ENCODE measurements at regions not wholly inside any gene's neighbourhood (a gene's known extent, or its start where the extent isn't known, plus 50 kb on each side); places are given as distances from the start of the nearest gene placed in this dataset.
"Not testable (repeated sequence)": the region's sequence is repeated elsewhere in the genome, so short reads cannot be mapped to it uniquely, and the experiment has no call there.

GRCh38 chr14:105623178-105623577, 96.8 kb downstream of the TMEM121 start:
- not testable (repeated sequence) for DNase-seq

- DNase-seq, result not testable (repeated sequence)
Observed at GRCh38 chr14:105624346-105624745, 98.0 kb downstream of the TMEM121 start.

- not testable (repeated sequence) for DNase-seq
Observed at GRCh38 chr14:105624749-105625434, 98.5 kb downstream of the TMEM121 start.

DNA sequence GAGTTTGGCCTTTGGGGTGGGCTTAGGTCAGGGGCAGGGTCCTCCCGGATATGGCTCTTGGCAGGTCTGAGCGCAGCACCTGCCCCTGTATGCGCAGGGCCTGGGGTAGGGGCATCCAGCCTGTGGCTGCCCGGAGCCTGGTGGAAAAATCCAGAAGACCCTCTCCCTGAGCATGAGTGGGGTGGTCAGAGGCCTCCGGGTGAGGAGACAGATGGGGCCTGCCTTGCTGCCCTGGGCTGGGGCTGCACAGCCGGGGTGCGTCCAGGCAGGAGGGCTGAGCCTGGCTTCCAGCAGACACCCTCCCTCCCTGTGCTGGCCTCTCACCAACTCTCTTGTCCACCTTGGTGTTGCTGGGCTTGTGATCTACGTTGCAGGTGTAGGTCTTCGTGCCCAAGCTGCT, 99.1 kb downstream of the TMEM121 start:
- DNase-seq, result not testable (repeated sequence)

- DNase-seq, result not testable (repeated sequence)
Observed at GRCh38 chr14:105626111-105626510, 99.7 kb downstream of the TMEM121 start.

DNA sequence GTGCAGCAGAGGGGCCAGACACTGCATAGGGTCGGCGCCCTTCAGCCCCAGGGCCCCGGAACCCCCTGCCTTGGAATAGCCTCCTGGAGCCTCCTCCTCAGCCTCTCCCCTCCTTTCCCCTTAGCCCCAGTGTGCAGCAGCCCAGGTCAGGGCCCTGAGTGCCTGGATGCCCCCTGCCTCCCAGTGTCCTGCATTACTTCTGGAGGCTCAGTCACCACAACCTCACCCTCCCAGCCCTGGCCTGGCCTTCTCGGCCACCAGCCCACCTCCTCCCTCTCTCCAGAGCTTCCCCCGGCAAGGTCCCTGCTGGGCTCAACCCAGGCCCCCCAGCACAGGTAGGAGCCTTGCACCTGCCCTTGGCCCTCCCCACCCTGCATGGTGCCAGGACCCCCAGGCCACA, 100.3 kb downstream of the TMEM121 start:
- DNase-seq, result not testable (repeated sequence)

DNA sequence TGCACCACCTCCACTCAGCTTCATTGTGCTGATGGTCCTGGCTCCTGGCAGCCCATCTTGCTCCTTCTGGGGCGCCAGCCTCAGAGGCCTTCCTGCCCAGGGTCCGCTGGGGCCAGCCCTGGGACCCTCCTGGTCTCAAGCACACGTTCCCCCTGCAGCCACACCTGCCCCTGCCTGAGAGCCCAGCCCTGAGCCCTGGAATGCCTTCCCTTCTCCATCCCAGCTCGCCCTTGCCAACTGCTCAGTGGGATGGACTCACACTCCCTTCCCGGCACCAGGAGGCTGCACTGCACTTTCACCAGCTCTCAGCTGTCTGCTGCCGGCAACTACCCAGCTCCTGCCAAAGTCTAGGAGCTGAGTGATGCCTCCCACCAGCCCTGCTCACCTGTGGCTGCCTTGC, 100.9 kb downstream of the TMEM121 start:
- DNase-seq, result not testable (repeated sequence)

GRCh38 chr14:105627701-105628100, 101.3 kb downstream of the TMEM121 start:
- DNase-seq, result no peak

- DNase-seq, result not testable (repeated sequence)
Observed at GRCh38 chr14:105628126-105628525, 101.7 kb downstream of the TMEM121 start.

GRCh38 chr14:105628531-105629067, 102.2 kb downstream of the TMEM121 start:
- not testable (repeated sequence) for DNase-seq

DNA sequence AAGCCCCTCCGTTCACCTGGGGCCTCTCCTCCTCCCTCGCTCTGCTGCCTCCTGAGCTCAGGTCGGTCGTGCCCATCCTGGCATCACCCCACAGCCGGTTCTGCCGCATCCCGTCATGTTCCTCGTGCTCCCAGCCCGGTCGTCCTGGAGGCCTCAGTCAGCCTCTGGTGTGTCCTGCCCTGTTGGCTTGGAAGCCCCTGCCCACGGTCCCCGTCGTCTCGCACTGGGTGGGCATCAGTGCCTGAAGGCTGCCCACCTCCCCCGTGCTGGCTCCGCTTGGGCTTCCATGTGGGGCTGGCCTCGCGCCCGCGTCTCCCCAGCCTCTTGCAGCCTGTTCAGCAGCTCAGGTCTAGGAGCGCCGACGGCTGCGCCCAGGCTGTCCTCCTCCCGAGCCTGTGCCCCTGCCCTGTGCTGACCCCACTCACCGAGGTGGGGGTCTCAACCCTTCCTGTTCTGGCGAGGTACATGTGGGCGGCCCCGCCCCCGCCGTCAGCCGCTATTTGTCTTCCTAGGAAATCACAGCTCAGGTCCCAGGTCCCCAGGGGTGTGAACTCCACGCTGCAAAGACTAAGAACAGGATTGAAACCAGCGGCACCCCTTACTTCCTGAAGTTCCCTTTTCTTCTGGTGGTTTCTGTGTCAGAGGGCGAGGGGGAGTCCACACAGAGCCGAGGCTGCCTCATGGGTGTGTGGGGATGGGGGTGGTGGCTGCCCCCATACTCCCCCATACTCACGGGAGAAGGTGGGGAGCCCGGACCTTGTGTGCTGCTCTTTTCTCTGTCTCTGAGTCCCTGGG, 102.9 kb downstream of the TMEM121 start:
- DNase-seq, result not testable (repeated sequence)

DNA sequence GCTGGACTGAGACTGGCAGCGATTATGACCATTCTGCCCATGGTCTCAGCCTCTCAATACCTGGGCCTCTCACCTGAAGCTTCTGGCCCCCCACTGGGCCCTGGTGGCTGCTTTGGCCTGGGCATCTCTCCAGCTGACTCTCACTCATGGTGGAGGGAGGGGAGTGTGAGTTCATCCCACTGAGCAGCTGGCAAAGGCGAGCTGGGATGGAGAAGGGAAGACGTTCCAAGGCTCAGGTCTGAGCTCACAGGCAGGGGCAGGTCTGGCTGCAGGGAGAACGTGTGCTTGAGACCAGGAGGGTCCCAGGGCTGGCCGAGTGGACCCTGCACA, 103.5 kb downstream of the TMEM121 start:
- no peak for DNase-seq

- DNase-seq, result not testable (repeated sequence)
Observed at GRCh38 chr14:105630293-105630934, 104.0 kb downstream of the TMEM121 start.

DNA sequence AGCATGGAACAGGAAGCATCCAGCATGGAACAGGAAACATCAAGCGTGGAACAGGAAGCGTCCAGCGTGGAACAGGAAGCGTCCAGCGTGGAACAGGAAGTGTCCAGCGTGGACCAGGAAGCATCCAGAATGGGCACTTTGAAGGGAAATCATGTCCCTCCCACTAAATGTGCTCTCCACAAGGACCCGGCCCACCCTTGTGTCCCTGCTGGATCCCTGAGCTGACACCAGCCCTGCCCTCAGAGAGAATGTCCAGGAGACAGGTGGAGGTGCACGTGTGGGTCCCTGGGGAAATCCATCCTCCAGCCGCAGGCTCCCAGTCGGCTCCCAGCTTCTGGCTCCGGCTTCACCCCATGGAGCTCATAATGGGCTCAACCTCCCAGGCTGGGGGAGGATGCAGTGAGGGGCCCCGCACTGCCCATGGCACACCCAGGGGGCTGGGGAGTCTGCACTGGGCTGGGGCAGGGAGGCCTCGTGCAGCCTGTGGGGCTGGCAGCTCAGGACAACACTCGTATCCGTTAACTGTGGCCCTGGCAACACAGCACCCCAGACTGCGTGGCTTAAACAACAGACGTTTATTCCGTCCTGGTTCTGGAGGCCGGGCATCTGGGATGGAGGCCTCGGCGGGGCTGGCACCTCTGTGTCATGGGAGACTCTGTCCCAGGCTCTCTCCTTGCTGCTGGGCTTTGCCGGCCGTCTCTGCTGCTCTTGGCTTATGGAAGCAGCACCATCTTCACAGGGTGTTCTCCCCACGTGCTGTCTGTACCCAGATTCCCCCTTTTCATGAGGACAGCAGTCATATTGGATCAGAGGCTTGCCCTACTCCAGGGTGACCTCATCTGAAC, 104.8 kb downstream of the TMEM121 start:
- DNase-seq, result not testable (repeated sequence)

- no peak for DNase-seq
Observed at GRCh38 chr14:105632010-105632409, 105.6 kb downstream of the TMEM121 start.

DNA sequence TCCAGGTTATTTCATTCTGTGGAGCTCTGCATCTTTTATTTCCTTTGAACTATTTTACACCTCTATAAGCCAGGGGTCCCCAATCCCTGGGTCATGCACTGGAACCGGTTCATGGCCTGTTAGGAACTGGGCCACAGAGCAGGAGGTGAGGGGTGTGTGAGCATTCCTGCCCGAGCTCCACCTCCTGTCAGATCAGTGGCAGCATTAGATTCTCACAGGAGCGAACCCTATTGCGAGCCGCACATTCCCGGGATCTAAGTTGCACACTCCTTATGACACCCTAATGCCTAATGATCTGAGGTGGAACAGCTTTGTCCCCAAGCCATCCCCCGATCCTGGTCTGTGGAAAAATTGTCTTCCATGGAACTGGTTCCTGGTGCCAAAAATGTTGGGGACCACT, 107.2 kb downstream of the TMEM121 start:
- not testable (repeated sequence) for DNase-seq

GRCh38 chr14:105635560-105635959, 109.2 kb downstream of the TMEM121 start:
- no peak for DNase-seq

DNA sequence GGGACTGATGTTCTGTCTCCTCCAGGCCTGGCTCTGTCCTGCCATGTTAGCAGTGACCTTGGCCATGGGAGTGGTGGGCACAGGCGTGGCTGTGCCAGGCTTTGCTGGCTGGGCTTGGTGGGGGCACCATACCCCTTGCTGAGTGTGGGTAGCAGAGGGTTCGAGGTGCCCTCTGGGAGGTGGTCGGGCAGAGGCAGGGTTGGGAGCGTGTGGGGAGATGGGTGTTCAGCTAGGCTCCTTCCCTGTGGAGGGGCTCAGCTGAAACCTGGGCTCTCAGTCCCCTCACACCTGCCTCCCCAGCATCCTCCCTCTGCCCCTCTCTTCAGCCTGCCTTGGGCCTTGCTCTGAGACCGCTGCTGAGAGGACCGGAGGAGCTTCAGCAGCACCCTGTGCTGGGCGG, 109.6 kb downstream of the TMEM121 start:
- DNase-seq, result not testable (repeated sequence)

GRCh38 chr14:105636935-105637334, 110.6 kb downstream of the TMEM121 start:
- DNase-seq, result no peak

DNA sequence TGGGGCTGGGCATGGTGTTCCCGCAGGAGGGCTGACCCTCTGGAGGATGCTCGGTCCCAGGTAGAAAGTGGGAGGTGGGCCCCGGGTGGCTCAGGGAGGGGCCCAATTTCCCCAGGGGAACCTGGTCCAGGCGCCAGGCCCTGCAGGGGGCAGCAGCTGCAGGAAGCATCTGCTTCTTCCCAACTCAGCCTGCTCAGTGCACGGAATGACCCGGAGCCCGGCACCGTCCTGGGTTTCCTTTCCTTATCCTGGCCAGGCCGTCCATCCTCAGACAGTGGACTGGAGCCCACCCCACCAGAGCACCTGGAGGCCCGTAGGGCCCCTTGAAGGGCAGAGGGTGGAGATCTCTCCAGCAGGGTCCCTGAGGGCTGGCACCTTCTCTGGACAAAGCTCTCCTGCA, 111.0 kb downstream of the TMEM121 start:
- DNase-seq, result not testable (repeated sequence)

DNA sequence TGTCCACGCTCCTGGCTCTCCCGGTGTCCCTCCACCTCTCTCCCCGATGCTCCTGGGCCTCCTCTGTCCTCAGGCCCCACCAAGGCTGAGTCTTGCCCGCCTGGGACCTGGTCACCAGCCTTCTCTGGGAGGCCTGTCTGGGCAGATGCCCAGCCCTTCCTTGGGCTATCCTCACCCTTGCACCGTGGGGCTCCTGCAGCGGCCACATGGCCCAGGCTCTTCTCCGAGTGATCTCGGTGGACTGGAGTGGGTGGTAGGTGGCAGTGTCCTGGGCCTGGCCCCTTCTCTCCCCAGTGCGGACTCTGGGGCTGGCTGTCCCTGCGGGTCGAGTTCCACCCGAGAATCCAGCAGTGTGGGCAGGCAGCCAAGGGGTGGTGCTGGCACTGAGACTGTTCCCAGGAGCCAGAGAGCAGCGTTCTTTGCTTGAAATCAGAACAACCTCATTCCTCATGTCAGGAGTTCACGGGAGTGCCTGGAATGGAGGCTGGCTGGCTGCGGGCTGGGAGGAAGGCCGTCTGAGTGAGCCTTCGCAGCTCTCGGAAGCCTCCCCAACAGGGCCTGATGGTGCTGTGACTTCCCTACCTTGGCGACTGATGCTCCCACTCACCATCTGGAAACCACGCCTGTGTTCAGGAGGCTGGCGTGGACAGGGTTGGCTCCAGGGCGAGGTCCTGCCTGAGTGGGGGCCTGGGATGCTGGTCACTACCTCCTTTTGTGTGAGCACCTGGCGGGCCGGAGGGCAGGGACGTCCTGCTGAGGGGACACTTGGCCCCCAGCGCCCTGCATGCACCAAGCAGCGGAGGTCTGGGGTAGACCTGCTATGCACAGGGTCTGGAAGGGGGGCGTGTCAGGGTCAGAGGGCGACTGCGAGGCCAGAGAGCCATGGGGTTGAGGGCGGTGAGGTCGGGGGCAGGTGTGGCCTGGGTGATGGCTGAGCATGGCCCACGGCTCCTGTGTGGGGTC, 113.9 kb downstream of the TMEM121 start:
- DNase-seq, result not testable (repeated sequence)

Measured in NCI-H524 treated with DMSO at 0.1 percent for 48 hours (cell line).